ENCODE measurements at regions not wholly inside any gene's neighbourhood (a gene's known extent, or its start where the extent isn't known, plus 50 kb on each side); places are given as distances from the start of the nearest gene placed in this dataset.
"Not testable (repeated sequence)": the region's sequence is repeated elsewhere in the genome, so short reads cannot be mapped to it uniquely, and the experiment has no call there.

GRCh38 chr5:144004751-144005150, 165.7 kb downstream of the YIPF5 start:
- DNase-seq (ENCODE audit: low read depth, low spot score) = no peak

DNA sequence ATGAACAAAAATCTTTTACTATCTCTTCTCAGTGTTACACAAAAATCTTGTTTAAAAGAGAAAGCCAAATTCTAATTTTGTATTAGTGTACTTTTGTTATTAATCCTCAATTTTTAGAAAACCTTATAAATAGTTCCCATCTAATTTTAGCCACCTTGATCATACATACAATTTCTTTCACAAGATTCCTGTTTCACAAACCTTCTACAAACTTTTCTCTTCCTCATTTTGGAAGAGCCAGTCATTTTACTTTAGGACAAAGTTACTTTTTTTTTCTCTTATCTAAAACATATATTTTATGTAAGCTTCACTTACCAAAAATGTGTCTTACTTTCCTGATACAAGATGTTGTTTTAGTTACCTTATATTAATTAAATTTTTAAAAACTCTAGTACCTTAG, 161.3 kb downstream of the YIPF5 start:
- DNase-seq (ENCODE audit: low read depth, low spot score) = no peak

DNA sequence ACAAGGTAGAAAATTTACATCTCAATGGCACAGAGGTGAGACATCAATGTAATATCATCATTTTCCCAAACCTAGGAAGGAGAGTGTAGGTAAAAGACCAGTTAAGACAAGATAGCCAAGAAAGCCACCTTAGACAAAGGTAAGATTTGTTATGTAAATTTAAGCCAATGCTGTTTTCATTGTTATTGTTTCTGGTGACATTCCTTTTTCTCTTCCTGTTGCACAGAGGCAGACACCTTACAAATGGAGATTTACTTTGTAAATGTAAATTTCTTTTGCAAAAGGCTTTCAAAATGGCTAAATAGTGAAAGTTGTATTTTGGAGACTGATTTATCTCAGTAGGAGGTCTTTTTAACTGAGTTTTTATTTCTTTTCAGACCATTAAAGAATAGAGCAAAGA, 159.1 kb downstream of the YIPF5 start:
- no peak for DNase-seq (ENCODE audit: low read depth, low spot score)

- DNase-seq (ENCODE audit: low read depth, low spot score) = no peak
Observed at GRCh38 chr5:144013816-144014215, 156.6 kb downstream of the YIPF5 start.

DNA sequence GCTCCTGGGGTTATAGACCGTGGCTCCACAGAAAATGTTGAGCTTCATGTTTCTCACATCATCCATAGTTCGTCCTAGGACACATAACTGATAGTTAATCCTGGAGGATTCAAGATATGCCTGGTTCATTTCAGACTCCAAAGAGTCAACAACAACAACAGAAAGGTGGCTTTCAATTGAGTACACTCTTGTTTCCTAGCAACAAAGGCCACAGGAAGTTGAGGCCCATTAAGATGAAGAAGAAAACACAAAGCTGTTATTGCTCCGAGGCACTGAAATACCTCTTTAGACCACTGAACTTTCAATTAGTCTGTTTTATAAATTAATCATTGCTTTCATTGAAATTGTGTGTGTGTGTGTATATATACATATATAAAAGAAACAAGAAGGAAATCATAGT, 154.5 kb downstream of the YIPF5 start:
- DNase-seq (ENCODE audit: low read depth, low spot score) = no peak

GRCh38 chr5:144017119-144017518, 153.3 kb downstream of the YIPF5 start:
- DNase-seq (ENCODE audit: low read depth, low spot score) = no peak

GRCh38 chr5:144017631-144018030, 152.8 kb downstream of the YIPF5 start:
- DNase-seq (ENCODE audit: low read depth, low spot score) = no peak

GRCh38 chr5:144024090-144024489, 146.4 kb downstream of the YIPF5 start:
- DNase-seq (ENCODE audit: low read depth, low spot score) = no peak

DNA sequence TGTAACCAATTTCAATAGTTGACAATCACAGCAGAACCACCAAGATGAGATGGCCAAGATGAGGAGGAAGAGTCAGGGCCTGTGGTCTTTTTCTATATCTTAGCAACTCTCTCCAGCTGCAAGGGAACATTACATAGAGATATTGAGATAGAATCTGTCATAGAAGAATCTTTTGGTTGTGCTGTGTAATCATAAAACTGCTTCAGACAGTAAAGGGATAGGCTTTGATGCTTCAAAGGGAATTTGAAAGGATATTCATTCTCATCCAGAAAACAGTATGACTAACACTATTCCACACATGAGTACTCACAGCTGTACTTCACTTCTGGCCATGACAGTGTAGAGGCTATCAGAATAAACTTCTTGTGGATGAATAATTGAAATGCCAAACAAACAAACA, 145.9 kb downstream of the YIPF5 start:
- DNase-seq (ENCODE audit: low read depth, low spot score) = no peak

DNA sequence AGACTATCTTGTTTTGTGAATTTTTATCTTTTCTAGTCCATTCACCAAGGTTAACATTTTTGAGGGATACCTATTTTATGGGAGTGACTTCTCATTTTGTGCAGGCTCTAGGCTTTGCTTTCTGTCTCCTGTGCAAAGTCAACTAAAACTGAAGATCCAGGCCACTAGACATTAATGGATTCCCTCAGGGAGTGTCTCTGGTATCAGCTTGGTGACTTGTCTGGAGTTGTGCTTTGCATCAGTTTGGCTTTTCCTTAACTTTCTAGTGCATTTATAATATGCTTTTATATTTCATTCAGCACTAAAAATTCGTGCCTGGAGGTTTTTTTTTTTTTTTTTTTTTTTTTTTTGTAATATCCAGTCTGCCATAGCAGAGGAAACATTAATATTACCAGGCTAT, 144.2 kb downstream of the YIPF5 start:
- DNase-seq (ENCODE audit: low read depth, low spot score) = no peak

- no peak for DNase-seq (ENCODE audit: low read depth, low spot score)
Observed at GRCh38 chr5:144028058-144028457, 142.4 kb downstream of the YIPF5 start.

DNA sequence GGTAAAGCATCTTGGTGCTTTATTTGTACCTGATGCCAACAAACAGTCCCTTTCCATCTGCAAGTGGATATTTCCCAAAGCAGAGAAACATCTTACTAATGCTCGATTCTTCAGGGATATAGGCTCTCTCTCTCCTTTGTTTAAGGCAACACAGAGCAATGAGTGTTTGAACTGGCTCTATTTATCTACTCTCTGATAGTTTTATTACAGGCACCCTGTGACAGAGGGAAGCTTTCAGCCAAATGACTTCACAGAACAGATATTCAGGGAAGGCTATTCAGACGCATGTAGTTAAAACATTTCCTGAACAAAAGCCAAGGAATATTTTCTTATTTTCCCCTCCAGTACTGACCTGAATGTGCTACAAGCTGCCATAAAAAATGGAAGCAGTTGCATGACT, 141.8 kb downstream of the YIPF5 start:
- no peak for DNase-seq (ENCODE audit: low read depth, low spot score)

- no peak for DNase-seq (ENCODE audit: low read depth, low spot score)
Observed at GRCh38 chr5:144030904-144031303, 139.6 kb downstream of the YIPF5 start.

DNA sequence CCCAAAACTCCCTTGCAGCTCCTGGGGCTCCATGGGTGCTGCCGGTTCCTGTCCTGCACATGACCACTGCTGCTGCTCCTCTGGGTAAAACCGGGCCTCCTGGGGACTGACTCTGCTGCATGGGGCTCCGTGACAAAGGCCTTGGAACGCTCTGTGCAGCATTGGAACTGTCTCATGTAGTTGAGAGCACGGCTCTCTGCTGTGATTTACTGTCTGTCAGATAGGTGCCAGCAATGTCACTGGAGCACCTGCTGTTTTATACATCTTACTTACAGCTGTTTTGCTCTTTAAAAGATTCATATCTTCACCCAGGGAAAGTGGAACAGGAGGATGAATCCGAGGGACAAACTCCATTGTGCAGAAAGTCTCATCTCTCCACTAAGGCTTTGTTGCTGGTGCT, 138.1 kb downstream of the YIPF5 start:
- DNase-seq (ENCODE audit: low read depth, low spot score) = no peak

GRCh38 chr5:144033486-144033885, 137.0 kb downstream of the YIPF5 start:
- DNase-seq (ENCODE audit: low read depth, low spot score) = no peak

DNA sequence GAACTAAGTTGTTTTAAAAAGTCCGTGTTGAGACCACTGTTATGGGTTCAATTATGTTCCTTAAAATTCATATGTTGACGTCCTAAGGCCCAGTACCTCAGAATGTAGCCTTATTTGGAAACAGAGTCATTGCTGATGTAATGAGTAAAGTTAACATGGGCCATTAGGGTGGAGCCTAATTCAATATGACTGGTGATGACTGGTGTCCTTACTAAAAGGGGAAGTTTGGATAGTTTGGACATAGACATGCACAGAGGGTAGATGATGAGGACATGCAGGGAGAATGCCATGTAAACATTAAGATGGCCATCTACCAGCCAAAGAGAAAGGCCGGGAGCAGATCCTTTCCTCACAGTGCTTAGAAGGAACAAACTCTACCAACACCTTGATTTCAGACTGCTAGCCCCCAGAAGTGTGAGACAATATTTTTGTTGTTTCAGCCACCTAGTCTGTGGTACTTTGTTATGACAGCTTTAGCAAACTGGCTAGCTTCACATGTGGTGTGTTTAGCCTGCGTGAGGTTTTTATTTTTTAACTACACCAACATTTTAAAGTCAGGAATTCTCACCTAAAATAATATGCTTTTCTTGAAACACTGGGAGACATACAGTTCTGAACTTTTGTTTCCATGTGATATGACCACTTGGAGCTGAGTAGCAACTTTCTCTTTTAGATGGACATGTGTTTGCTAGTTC, 135.3 kb downstream of the YIPF5 start:
- peak; percentile 61 for DNase-seq (ENCODE audit: low read depth, low spot score)

- DNase-seq (ENCODE audit: low read depth, low spot score) = peak; percentile 36
Observed at GRCh38 chr5:144036476-144036875, 134.0 kb downstream of the YIPF5 start.

- peak; percentile 52 for DNase-seq (ENCODE audit: low read depth, low spot score)
Observed at GRCh38 chr5:144040615-144041305, 129.7 kb downstream of the YIPF5 start.

GRCh38 chr5:144042156-144042555, 128.3 kb downstream of the YIPF5 start:
- DNase-seq (ENCODE audit: low read depth, low spot score) = no peak

DNA sequence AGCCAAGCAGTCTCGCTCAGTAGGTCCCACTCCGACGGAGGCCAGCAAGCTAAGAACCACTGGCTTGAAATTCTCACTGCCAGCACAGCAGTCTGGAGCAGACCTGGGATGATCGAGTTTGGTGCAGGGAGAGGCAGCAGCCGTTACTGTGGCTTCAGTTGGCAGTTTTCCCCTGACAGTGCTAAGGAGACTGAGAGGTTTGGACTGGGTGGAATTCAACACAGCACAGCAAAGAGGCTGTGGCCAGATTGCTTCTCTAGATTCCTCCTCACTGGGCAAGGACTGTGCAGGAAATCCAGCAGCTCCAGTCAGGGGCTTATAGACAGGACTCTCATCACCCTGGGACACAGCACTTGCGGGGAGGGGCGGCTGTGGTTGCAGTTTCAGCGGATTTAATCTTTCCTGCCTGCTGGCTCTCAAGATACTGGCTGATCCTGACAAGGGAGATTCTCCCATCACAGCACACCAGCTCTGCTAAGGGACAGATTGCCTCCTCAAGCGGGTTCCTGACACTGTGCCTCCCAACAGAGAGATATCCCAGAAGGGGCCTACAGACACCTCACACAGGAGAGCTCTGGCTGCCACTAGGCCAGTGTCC, 122.1 kb downstream of the YIPF5 start:
- no peak for DNase-seq (ENCODE audit: low read depth, low spot score)

- not testable (repeated sequence) for DNase-seq (ENCODE audit: low read depth, low spot score)
Observed at GRCh38 chr5:144055391-144055790, 115.1 kb downstream of the YIPF5 start.

GRCh38 chr5:144060091-144060490, 110.4 kb downstream of the YIPF5 start:
- not testable (repeated sequence) for DNase-seq (ENCODE audit: low read depth, low spot score)

DNA sequence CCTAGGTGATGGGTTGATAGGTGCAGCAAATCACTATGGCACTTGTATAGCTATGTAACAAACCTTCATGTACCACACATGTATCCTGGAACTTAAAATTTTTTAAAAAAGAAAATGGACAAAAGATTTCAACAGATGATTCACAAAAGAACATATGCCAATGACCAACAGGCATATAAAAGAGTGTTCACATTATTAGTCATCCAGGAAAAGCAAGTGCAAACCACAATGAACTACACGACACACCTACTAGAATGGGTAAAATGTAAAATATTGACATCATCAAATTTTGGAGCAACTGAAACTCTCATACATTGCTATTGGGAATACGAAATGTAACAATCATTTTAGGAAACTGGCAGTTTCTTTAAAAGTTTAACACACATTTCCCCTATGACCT, 109.9 kb downstream of the YIPF5 start:
- DNase-seq (ENCODE audit: low read depth, low spot score) = no peak
